ENCODE measurements at regions not wholly inside any gene's neighbourhood (a gene's known extent, or its start where the extent isn't known, plus 50 kb on each side); places are given as distances from the start of the nearest gene placed in this dataset.

- DNase-seq (ENCODE audit: low spot score) (no peak), ATAC-seq (ENCODE audit: low read depth) (no peak)
- Histone ChIP-seq H3K4me3 (ENCODE audit: severe bottlenecking) (no peak overlapping the region), H3K36me3 (ENCODE audit: low read depth) (no peaks in the 10 kb centered on the region), H3K9me3 (ENCODE audit: severe bottlenecking) (no peaks in the 10 kb centered on the region), H3K27ac (ENCODE audit: poor library complexity, severe bottlenecking) (no peak overlapping the region), H3K4me1 (ENCODE audit: insufficient read depth, poor library complexity, severe bottlenecking) (peaks cover 31% of the 10 kb centered on the region), H3K27me3 (ENCODE audit: insufficient read depth, poor library complexity, severe bottlenecking) (no peaks in the 10 kb centered on the region)
- no peak for TF ChIP-seq CTCF (IDR thresholded peaks at IDR 0.05; ENCODE audit: poor library complexity, severe bottlenecking)
Measured at GRCh38 chr4:165583341-165583740, 204.5 kb downstream of the CPE start.

GRCh38 chr4:165584916-165585315 is 206.1 kb downstream of the CPE start:
- ATAC-seq (ENCODE audit: low read depth): no peak
- Histone ChIP-seq H3K27ac (ENCODE audit: poor library complexity, severe bottlenecking) (no peak overlapping the region), H3K9me3 (ENCODE audit: severe bottlenecking) (no peaks in the 10 kb centered on the region)

DNA sequence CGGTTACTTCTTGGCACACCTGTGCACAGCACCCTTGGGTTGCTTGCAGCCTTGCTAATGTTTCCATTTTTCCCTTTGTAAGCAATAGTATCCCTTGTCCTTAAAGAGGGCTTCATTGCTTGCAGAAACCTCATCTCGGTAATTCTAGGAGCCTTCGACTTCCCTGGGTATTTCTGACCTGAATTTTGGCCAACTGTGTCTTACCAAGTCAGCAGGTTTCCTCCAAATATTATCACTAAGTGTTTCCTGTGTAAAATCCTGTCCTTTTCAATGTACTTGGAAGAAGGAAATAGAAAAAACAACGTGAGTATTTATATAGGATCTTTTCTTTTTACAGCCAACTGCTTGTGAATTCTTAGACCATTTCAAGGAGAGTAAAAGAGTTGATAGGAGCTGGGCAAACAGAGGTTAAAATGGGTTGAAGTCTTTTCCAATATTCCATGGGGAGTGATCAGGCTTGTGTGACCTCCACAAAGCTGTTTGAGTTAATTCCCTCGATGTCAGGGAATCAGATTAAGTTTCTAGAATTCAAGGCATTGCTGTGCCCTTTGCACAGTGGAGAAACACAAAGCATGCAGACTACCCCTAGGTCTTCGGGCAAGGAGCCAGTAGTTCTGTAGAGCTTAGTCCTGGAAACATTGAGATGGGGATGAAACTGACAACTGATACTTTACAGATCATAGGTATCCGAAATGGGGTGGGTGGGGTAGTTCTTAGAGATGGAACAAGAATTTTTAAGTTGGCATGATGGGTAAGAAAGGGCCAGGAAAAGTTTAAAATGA is 209.9 kb downstream of the CPE start:
- Histone ChIP-seq H3K27me3 (ENCODE audit: insufficient read depth, poor library complexity, severe bottlenecking) (no peaks in the 10 kb centered on the region), H3K4me1 (ENCODE audit: insufficient read depth, poor library complexity, severe bottlenecking) (no peaks in the 10 kb centered on the region), H3K27ac (ENCODE audit: poor library complexity, severe bottlenecking) (no peak overlapping the region), H3K9me3 (ENCODE audit: severe bottlenecking) (no peaks in the 10 kb centered on the region), H3K4me3 (ENCODE audit: severe bottlenecking) (no peak overlapping the region), H3K36me3 (ENCODE audit: low read depth) (no peaks in the 10 kb centered on the region)
- no peak for TF ChIP-seq CTCF (IDR thresholded peaks at IDR 0.05; ENCODE audit: poor library complexity, severe bottlenecking)
- ATAC-seq (ENCODE audit: low read depth) (no peak), DNase-seq (ENCODE audit: low spot score) (no peak)

More at GRCh38 chr4:165584916-165585315, 206.1 kb downstream of the CPE start:
- H3K36me3 ChIP-seq (ENCODE audit: low read depth): no peaks in the 10 kb centered on the region
- H3K4me1 ChIP-seq (ENCODE audit: insufficient read depth, poor library complexity, severe bottlenecking): peaks cover 24% of the 10 kb centered on the region
- H3K4me3 ChIP-seq (ENCODE audit: severe bottlenecking): no peak overlapping the region
- TF ChIP-seq CTCF (IDR thresholded peaks at IDR 0.05; ENCODE audit: poor library complexity, severe bottlenecking): no peak
- no peaks in the 10 kb centered on the region for H3K27me3 ChIP-seq (ENCODE audit: insufficient read depth, poor library complexity, severe bottlenecking)
- no peak for DNase-seq (ENCODE audit: low spot score)

DNA sequence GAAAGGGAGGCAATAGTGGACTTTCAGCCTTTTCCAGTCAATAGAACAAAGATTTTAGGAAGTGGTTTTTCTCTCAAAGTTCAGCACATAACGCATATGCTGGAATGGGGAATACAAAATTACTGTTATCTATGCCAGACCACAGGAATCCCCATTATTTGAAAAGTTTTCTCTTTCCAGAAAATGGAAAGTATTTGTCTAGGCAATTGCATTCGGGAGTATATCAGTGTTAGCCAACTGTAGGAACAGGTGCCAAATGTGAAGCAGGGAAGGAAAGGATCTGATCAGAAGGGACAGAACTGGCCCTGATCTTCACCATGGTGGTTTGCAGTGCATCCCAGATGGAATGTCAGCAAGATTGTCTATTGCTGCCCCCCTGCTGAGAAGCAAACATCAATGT is 213.6 kb downstream of the CPE start:
- ATAC-seq (ENCODE audit: low read depth): no peak
- Histone ChIP-seq H3K4me1 (ENCODE audit: insufficient read depth, poor library complexity, severe bottlenecking) (no peaks in the 10 kb centered on the region), H3K9me3 (ENCODE audit: severe bottlenecking) (no peaks in the 10 kb centered on the region), H3K27me3 (ENCODE audit: insufficient read depth, poor library complexity, severe bottlenecking) (no peaks in the 10 kb centered on the region), H3K27ac (ENCODE audit: poor library complexity, severe bottlenecking) (no peak overlapping the region), H3K36me3 (ENCODE audit: low read depth) (no peaks in the 10 kb centered on the region), H3K4me3 (ENCODE audit: severe bottlenecking) (no peak overlapping the region)
- no peak for TF ChIP-seq CTCF (IDR thresholded peaks at IDR 0.05; ENCODE audit: poor library complexity, severe bottlenecking)
- no peak for DNase-seq (ENCODE audit: low spot score)

All from RWPE2 (cell line).